HCT116 (cell line): ENCODE measurements at regions not wholly inside any gene's neighbourhood (a gene's known extent, or its start where the extent isn't known, plus 50 kb on each side); places are given as distances from the start of the nearest gene placed in this dataset.

ENCODE experiments used
- ATAC-seq: fragments of 200-7000 bp; cut with Tn5 transposase; 2 replicates; pipeline ENCODE4 v1.9.1; 2020; ENCODE audit warnings: mild to moderate bottlenecking, moderate library complexity
- BruUV-seq: library from RNA; stranded (reverse); fragments of 400-500 nt; replicated peaks from 2 replicates; lab custom pipeline; 2021; lab: Mats Ljungman, UMichigan
- CTCF ChIA-PET: fragments of 300-600 bp; sonication (Branson Sonifier 250); formaldehyde crosslinking; loops from one replicate; lab custom pipeline; 2021; ENCODE audit warnings: antibody characterized with exemption; lab: Charles Lee
- POLR2A ChIA-PET: fragments of 300-600, 350-600 bp; sonication (Branson Sonifier 250); formaldehyde crosslinking; loops from one replicate; lab custom pipeline; 2021; ENCODE audit warnings: antibody characterized with exemption; lab: Charles Lee
- RAD21 ChIA-PET, 2 experiments: fragments of 300-600 bp; sonication (Branson Sonifier 250); formaldehyde crosslinking; loops; one replicate each; lab custom pipeline; 2023; ENCODE audit warnings: low total read pairs in 2 of 2; ENCODE audit not compliant: uncharacterized antibody in 2 of 2, unreplicated experiment in 2 of 2, low non-redundant PET in 1 of 2; lab: Charles Lee
- DNase-seq: peaks from one replicate; pipeline ENCODE4 v3.0.0-alpha.2; 2010; ENCODE audit warnings: low read depth, low spot score
- H2AFZ ChIP-seq: fragments of 200-600 bp; shearing (Covaris generic), sonication (generic); 2 replicates; pipeline ENCODE4 v1.6.1; 2017; ENCODE audit warnings: low read depth, mixed run types, mixed read lengths, antibody characterized with exemption, low read length; ENCODE audit not compliant: poor library complexity, severe bottlenecking
- H3K27ac ChIP-seq: 2 replicates; pipeline ENCODE4 v1.5.1; 2012; ENCODE audit warnings: low read depth, low read length
- H3K27me3 ChIP-seq: fragments of 200-600 bp; sonication (generic); 2 replicates; pipeline ENCODE4 v1.6.1; 2016; ENCODE audit warnings: mixed run types, low read length, mixed read lengths; ENCODE audit not compliant: insufficient read depth
- H3K36me3 ChIP-seq, 2 experiments: fragments of 200-500 bp in 1 of 2; fragments of 200-600 bp in 1 of 2; sonication (Bioruptor generic) in 1 of 2; sonication (generic) in 1 of 2; 2 replicates each; pipeline versions ENCODE4 v1.5.1 to v1.6.1; 2014 to 2016; ENCODE audit warnings: low read length in 2 of 2, inconsistent platforms in 1 of 2, mixed read lengths in 1 of 2, mixed run types in 1 of 2; ENCODE audit not compliant: insufficient read depth in 2 of 2, control insufficient read depth in 1 of 2
- H3K4me1 ChIP-seq, 2 experiments: fragments of 200-600 bp in 1 of 2; sonication (generic) in 1 of 2; 2 replicates each; pipeline versions ENCODE4 v1.5.1 to v1.6.1; 2012 to 2017; ENCODE audit warnings: low read length in 2 of 2, inconsistent platforms in 1 of 2, mild to moderate bottlenecking in 1 of 2, mixed read lengths in 1 of 2, mixed run types in 1 of 2, moderate library complexity in 1 of 2; ENCODE audit not compliant: insufficient read depth in 2 of 2, control insufficient read depth in 1 of 2
- H3K4me2 ChIP-seq: fragments of 200-600 bp; sonication (generic); 2 replicates; pipeline ENCODE4 v1.6.1; 2017; ENCODE audit warnings: mixed run types, low read length, mixed read lengths
- H3K4me3 ChIP-seq, 2 experiments: fragments of 200-600 bp in 1 of 2; sonication (generic) in 1 of 2; replicated peaks in 1 of 2; 2 replicates each; pipeline ENCODE4 v1.5.1; 2011 to 2016; ENCODE audit warnings: low read length in 2 of 2, control low read depth in 1 of 2, low read depth in 1 of 2, mild to moderate bottlenecking in 1 of 2, mixed read lengths in 1 of 2, mixed run types in 1 of 2
- H3K79me2 ChIP-seq: fragments of 200-600 bp; sonication (generic); 2 replicates; pipeline ENCODE4 v1.6.1; 2017; ENCODE audit warnings: mild to moderate bottlenecking, mixed run types, low read length, moderate library complexity, mixed read lengths; ENCODE audit not compliant: insufficient read depth
- H3K9ac ChIP-seq: fragments of 200-600 bp; sonication (generic); 2 replicates; pipeline ENCODE4 v1.6.1; 2016; ENCODE audit warnings: low read length, mixed read lengths
- H3K9me2 ChIP-seq: fragments of 200-600 bp; sonication (generic), shearing (Covaris generic); 2 replicates; pipeline ENCODE4 v1.6.1; 2017; ENCODE audit warnings: mixed run types, mild to moderate bottlenecking, moderate library complexity; ENCODE audit not compliant: insufficient read depth
- H3K9me3 ChIP-seq, 2 experiments: fragments of 200-500 bp in 1 of 2; fragments of 200-600 bp in 1 of 2; sonication (Bioruptor generic) in 1 of 2; sonication (generic) in 1 of 2; 2 replicates each; pipeline ENCODE4 v1.6.1; 2014 to 2017; ENCODE audit warnings: low read length in 2 of 2, mixed read lengths in 2 of 2, inconsistent platforms in 1 of 2, low read depth in 1 of 2, mild to moderate bottlenecking in 1 of 2, mixed run types in 1 of 2, moderate library complexity in 1 of 2; ENCODE audit not compliant: control insufficient read depth in 1 of 2, insufficient read depth in 1 of 2
- H4K20me1 ChIP-seq: fragments of 200-600 bp; sonication (generic), shearing (Covaris generic); 2 replicates; pipeline ENCODE4 v1.6.1; 2017; ENCODE audit warnings: mixed run types, mild to moderate bottlenecking, moderate library complexity; ENCODE audit not compliant: insufficient read depth
- ATF3 ChIP-seq: IDR thresholded peaks from 2 replicates; pipeline ENCODE4 v1.6.1; 2012
- CBX3 ChIP-seq: IDR thresholded peaks from 2 replicates; pipeline ENCODE4 v1.6.1; 2012; ENCODE audit warnings: low read depth
- CTCF ChIP-seq, 3 experiments: fragments of 200-600 bp in 1 of 3; sonication (generic) in 1 of 3; IDR thresholded peaks in 2 of 3; conservative IDR thresholded peaks in 1 of 3; 2 replicates each; pipeline ENCODE4 v1.5.1; 2012 to 2017; ENCODE audit warnings: low read depth in 2 of 3, low read length in 2 of 3, antibody characterized with exemption in 1 of 3, borderline replicate concordance in 1 of 3, control low read depth in 1 of 3, mild to moderate bottlenecking in 1 of 3, mixed read lengths in 1 of 3, mixed run types in 1 of 3, moderate library complexity in 1 of 3; ENCODE audit not compliant: insufficient read depth in 1 of 3
- EGR1 ChIP-seq: IDR thresholded peaks from 2 replicates; pipeline ENCODE4 v1.6.1; 2012; ENCODE audit warnings: low read depth
- ELF1 ChIP-seq: IDR thresholded peaks from 2 replicates; pipeline ENCODE4 v1.6.1; 2012; ENCODE audit warnings: low read depth, borderline replicate concordance
- POLR2A ChIP-seq: IDR thresholded peaks from 2 replicates; pipeline ENCODE4 v1.7.0; 2011; ENCODE audit warnings: borderline replicate concordance; ENCODE audit not compliant: insufficient read depth, insufficient read length; ENCODE audit errors: extremely low read depth
- POLR2AphosphoS5 ChIP-seq: IDR thresholded peaks from 2 replicates; pipeline ENCODE4 v1.6.1; 2011; ENCODE audit warnings: mild to moderate bottlenecking, low read depth, low read length, moderate library complexity
- RAD21 ChIP-seq: IDR thresholded peaks from 2 replicates; pipeline ENCODE4 v1.6.1; 2012; ENCODE audit warnings: low read depth, mild to moderate bottlenecking
- REST ChIP-seq: IDR thresholded peaks from 2 replicates; pipeline ENCODE4 v1.6.1; 2012; ENCODE audit warnings: low read depth
- SIN3A ChIP-seq: IDR thresholded peaks from 2 replicates; pipeline ENCODE4 v1.6.1; 2012; ENCODE audit warnings: low read depth
- SRF ChIP-seq: IDR thresholded peaks from 2 replicates; pipeline ENCODE4 v1.6.1; 2012; ENCODE audit warnings: low read depth
- TCF7L2 ChIP-seq: IDR thresholded peaks from 2 replicates; pipeline ENCODE4 v1.7.0; 2011; ENCODE audit warnings: borderline replicate concordance, inconsistent platforms; ENCODE audit not compliant: insufficient read depth, insufficient read length; ENCODE audit errors: extremely low read depth
- YY1 ChIP-seq: IDR thresholded peaks from 2 replicates; pipeline ENCODE4 v1.6.1; 2011; ENCODE audit warnings: low read length, low read depth, moderate library complexity, mild to moderate bottlenecking; ENCODE audit not compliant: insufficient replicate concordance; ENCODE audit errors: extremely low read depth
- intact Hi-C: fragments of 100-400 bp; cut with micrococcal nuclease; formaldehyde crosslinking; loops from 2 replicates; pipeline ENCODE4 v1.10.0; 2022

DNA sequence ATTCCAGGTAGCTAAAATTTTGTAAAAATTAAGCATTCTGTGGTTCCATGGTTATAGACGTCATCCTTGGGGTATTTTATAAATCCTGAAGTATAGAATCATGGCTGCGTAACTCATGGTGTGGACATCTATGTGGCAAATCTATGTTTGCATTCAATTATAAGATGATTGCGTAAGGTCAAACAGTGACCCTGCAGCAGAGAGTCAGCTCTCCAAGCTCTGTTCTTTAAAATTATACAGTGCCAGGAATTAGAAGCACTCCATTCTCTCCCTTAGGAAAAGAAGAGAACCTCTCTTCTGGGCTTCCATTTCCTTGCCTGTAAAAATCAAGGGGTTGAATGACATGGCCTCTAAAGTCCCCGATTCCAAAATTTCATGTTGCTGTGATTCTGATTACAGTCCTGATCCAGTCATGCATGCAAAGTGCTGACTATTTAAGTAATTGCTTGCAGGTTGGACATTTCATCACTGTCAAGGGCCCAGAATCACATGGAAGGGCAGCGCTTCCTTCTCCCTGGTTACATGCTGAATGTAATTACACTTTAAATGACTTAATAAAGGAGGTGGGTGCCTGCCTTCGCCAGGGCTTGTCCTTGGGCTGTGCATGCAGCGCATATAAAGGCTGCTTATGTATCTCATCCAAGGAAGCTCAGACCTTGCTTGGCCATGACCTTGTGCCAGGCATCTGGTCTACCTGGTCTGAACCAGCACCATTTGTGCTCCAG, 550.7 kb downstream of the TYW1 start:
- Histone ChIP-seq H3K9me2 (no peaks in the 10 kb centered on the region), H3K4me1 (no peaks in the 10 kb centered on the region), H2AFZ (no peak overlapping the region), H3K79me2 (no peaks in the 10 kb centered on the region), H4K20me1 (no peaks in the 10 kb centered on the region), H3K4me3 (no peak overlapping the region), H3K27ac (no peak overlapping the region), H3K27me3 (no peaks in the 10 kb centered on the region), H3K9ac (no peak overlapping the region), H3K9me3 (no peaks in the 10 kb centered on the region), H3K36me3 (no peaks in the 10 kb centered on the region), H3K4me2 (no peak overlapping the region)
- ChIA-PET RAD21 (no interaction called here), CTCF (no interaction called here), POLR2A (no interaction called here)
- intact Hi-C loops: no loop called here
- ATAC-seq (no peak), DNase-seq (no peak)
- TF ChIP-seq TCF7L2 (no peak), ATF3 (no peak), SRF (no peak), EGR1 (no peak), RAD21 (no peak), YY1 (no peak), POLR2AphosphoS5 (no peak), CBX3 (no peak), SIN3A (no peak)
- BruUV-seq: no TSS peak

GRCh38 chr7:67549126-67549525, 552.5 kb downstream of the TYW1 start:
- H3K4me2 ChIP-seq: no peak overlapping the region
- no peaks in the 10 kb centered on the region for H3K36me3 ChIP-seq
- H3K79me2 ChIP-seq: no peaks in the 10 kb centered on the region
- no peak overlapping the region for H3K9ac ChIP-seq
- TF ChIP-seq CTCF (IDR thresholded peaks at IDR 0.05 in 2 of 3, conservative IDR thresholded peaks at IDR 0.05 in 1 of 3; ENCODE audit: borderline replicate concordance in 1 of 3, insufficient read depth in 1 of 3, low read depth in 2 of 3, low read length in 2 of 3) (no peak), POLR2A (no peak), SRF (no peak), REST (no peak), EGR1 (no peak), ELF1 (no peak), CBX3 (no peak), SIN3A (no peak)
- POLR2A ChIA-PET: no interaction called here
- DNase-seq (no peak), ATAC-seq (no peak)
- no peak overlapping the region for H3K27ac ChIP-seq
- H3K9me3 ChIP-seq: no peaks in the 10 kb centered on the region
- no peak overlapping the region for H2AFZ ChIP-seq
- no peaks in the 10 kb centered on the region for H3K9me2 ChIP-seq
- RAD21 ChIA-PET: no interaction called here
- no peaks in the 10 kb centered on the region for H3K27me3 ChIP-seq
- no peak overlapping the region for H3K4me3 ChIP-seq
- no peaks in the 10 kb centered on the region for H3K4me1 ChIP-seq
- CTCF ChIA-PET: no interaction called here
- H4K20me1 ChIP-seq: no peaks in the 10 kb centered on the region
- no TSS peak for BruUV-seq
- intact Hi-C loops: no loop called here
